IMR-90 (cell line): ENCODE measurements at regions not wholly inside any gene's neighbourhood (a gene's known extent, or its start where the extent isn't known, plus 50 kb on each side); places are given as distances from the start of the nearest gene placed in this dataset.
A peak's percentile ranks its signal among the peaks of the same experiment; 100 is the strongest.

Experiments
- ATAC-seq: fragments of 200-7000 bp; cut with Tn5 transposase; 2 replicates; pipeline ENCODE4 v1.9.1; 2020; ENCODE audit warnings: low read depth, mild to moderate bottlenecking, moderate library complexity
- BruUV-seq: library from RNA; stranded (reverse); fragments of 400-500 nt; replicated peaks from 2 replicates; lab custom pipeline; 2021; lab: Mats Ljungman, UMichigan
- CTCF ChIA-PET: fragments of 300-600 bp; formaldehyde crosslinking; extraction: SDS; loops from one replicate; lab custom pipeline; 2021; ENCODE audit warnings: antibody characterized with exemption; lab: Yijun Ruan, JAX
- POLR2A ChIA-PET: fragments of 300-600 bp; sonication (Branson Sonifier 250); formaldehyde crosslinking; loops from one replicate; lab custom pipeline; 2022; ENCODE audit warnings: antibody characterized with exemption; ENCODE audit not compliant: unreplicated experiment; lab: Charles Lee
- DNase-seq: peaks from one replicate; pipeline ENCODE4 v3.0.0; 2013
- H2AFZ ChIP-seq: replicated peaks from 2 replicates; pipeline ENCODE3; 2013; ENCODE audit warnings: low read length, mild to moderate bottlenecking; ENCODE audit not compliant: poor library complexity
- H2AK5ac ChIP-seq: 2 replicates; pipeline ENCODE4 v1.6.1; 2013; ENCODE audit warnings: low read depth, low read length, inconsistent platforms
- H2AK9ac ChIP-seq: replicated peaks from 2 replicates; pipeline ENCODE3; 2013; ENCODE audit warnings: mild to moderate bottlenecking, low read depth, low read length, moderate library complexity; ENCODE audit not compliant: poor library complexity
- H2BK120ac ChIP-seq: 2 replicates; pipeline ENCODE4 v1.6.1; 2013; ENCODE audit warnings: low read depth, low read length, inconsistent platforms
- H2BK15ac ChIP-seq: 3 replicates; pipeline ENCODE4 v1.6.1; 2013; ENCODE audit warnings: low read depth, low read length, inconsistent platforms
- H2BK20ac ChIP-seq: 2 replicates; pipeline ENCODE4 v1.6.1; 2013; ENCODE audit warnings: low read depth, mild to moderate bottlenecking, inconsistent platforms, low read length, moderate library complexity
- H2BK5ac ChIP-seq: 2 replicates; pipeline ENCODE4 v1.6.1; 2013; ENCODE audit warnings: mild to moderate bottlenecking, low read depth, low read length, inconsistent platforms; ENCODE audit not compliant: poor library complexity, severe bottlenecking
- H3K14ac ChIP-seq: replicated peaks from 2 replicates; pipeline ENCODE4 v1.6.1; 2013; ENCODE audit warnings: low read depth, low read length, inconsistent platforms
- H3K18ac ChIP-seq: 2 replicates; pipeline ENCODE4 v1.6.1; 2013; ENCODE audit warnings: low read depth, low read length, control low read depth
- H3K23ac ChIP-seq: 2 replicates; pipeline ENCODE4 v1.6.1; 2013; ENCODE audit warnings: low read depth, low read length, inconsistent platforms
- H3K27ac ChIP-seq: 2 replicates; pipeline ENCODE4 v1.5.1; 2013; ENCODE audit warnings: mild to moderate bottlenecking, control low read depth, low read length; ENCODE audit not compliant: insufficient read depth
- H3K27me3 ChIP-seq: 2 replicates; pipeline ENCODE4 v1.6.1; 2013; ENCODE audit warnings: low read length; ENCODE audit not compliant: control insufficient read depth, insufficient read depth
- H3K36me3 ChIP-seq: 2 replicates; pipeline ENCODE4 v1.6.1; 2013; ENCODE audit warnings: low read length, mixed read lengths; ENCODE audit not compliant: control insufficient read depth, insufficient read depth
- H3K4ac ChIP-seq: 2 replicates; pipeline ENCODE4 v1.6.1; 2013; ENCODE audit warnings: low read depth, low read length, inconsistent platforms
- H3K4me1 ChIP-seq: 2 replicates; pipeline ENCODE4 v1.6.1; 2013; ENCODE audit warnings: low read length, mixed read lengths; ENCODE audit not compliant: control insufficient read depth, insufficient read depth
- H3K4me2 ChIP-seq: 2 replicates; pipeline ENCODE4 v1.6.1; 2013; ENCODE audit warnings: low read depth, mild to moderate bottlenecking, control low read depth, low read length, moderate library complexity
- H3K4me3 ChIP-seq: 2 replicates; pipeline ENCODE4 v1.5.1; 2013; ENCODE audit warnings: low read depth, mild to moderate bottlenecking, control low read depth, low read length, moderate library complexity; ENCODE audit not compliant: insufficient read depth
- H3K56ac ChIP-seq: 2 replicates; pipeline ENCODE4 v1.6.1; 2013; ENCODE audit warnings: low read length, inconsistent platforms; ENCODE audit not compliant: insufficient read depth; ENCODE audit errors: extremely low read depth
- H3K79me1 ChIP-seq, 2 experiments: 2 replicates each; pipeline ENCODE4 v1.6.1; 2013; ENCODE audit warnings: low read length in 2 of 2, inconsistent platforms in 1 of 2, low read depth in 1 of 2
- H3K9ac ChIP-seq: 2 replicates; pipeline ENCODE4 v1.6.1; 2013; ENCODE audit warnings: low read depth, low read length, control low read depth
- H3K9me1 ChIP-seq: 2 replicates; pipeline ENCODE4 v1.6.1; 2013; ENCODE audit warnings: low read length, inconsistent platforms; ENCODE audit not compliant: insufficient read depth
- H3K9me3 ChIP-seq: 2 replicates; pipeline ENCODE4 v1.6.1; 2013; ENCODE audit warnings: low read length; ENCODE audit not compliant: control insufficient read depth, insufficient read depth
- H4K20me1 ChIP-seq: 2 replicates; pipeline ENCODE4 v1.6.1; 2013; ENCODE audit warnings: low read length, inconsistent platforms; ENCODE audit not compliant: insufficient read depth
- H4K5ac ChIP-seq: 2 replicates; pipeline ENCODE4 v1.6.1; 2013; ENCODE audit warnings: mild to moderate bottlenecking, low read depth, low read length, control low read depth
- H4K8ac ChIP-seq, 2 experiments: 2 replicates each; pipeline ENCODE4 v1.6.1; 2013; ENCODE audit warnings: low read depth in 2 of 2, low read length in 2 of 2, control low read depth in 1 of 2, inconsistent platforms in 1 of 2
- H4K91ac ChIP-seq: 2 replicates; pipeline ENCODE4 v1.6.1; 2013; ENCODE audit warnings: low read depth, low read length, inconsistent platforms; ENCODE audit not compliant: insufficient read depth
- BHLHE40 ChIP-seq: fragments of 150-350 bp; IDR thresholded peaks from 2 replicates; pipeline ENCODE4 v1.6.1; 2016; ENCODE audit warnings: mild to moderate bottlenecking, low read depth, low read length
- CEBPB ChIP-seq: IDR thresholded peaks from 2 replicates; pipeline ENCODE4 v1.6.1; 2012; ENCODE audit warnings: low read depth, low read length, improper control_type of control experiment
- CHD1 ChIP-seq: IDR thresholded peaks from 2 replicates; pipeline ENCODE4 v1.6.1; 2012; ENCODE audit warnings: low read depth, low read length, improper control_type of control experiment
- FOS ChIP-seq: fragments of 150-350 bp; IDR thresholded peaks from 2 replicates; pipeline ENCODE4 v1.6.1; 2016; ENCODE audit warnings: low read depth, low read length
- MAFK ChIP-seq: IDR thresholded peaks from 2 replicates; pipeline ENCODE4 v1.6.1; 2012; ENCODE audit warnings: low read depth, low read length, improper control_type of control experiment
- MAZ ChIP-seq: IDR thresholded peaks from 2 replicates; pipeline ENCODE4 v1.6.1; 2012; ENCODE audit warnings: low read depth, mild to moderate bottlenecking, low read length, improper control_type of control experiment, moderate library complexity, borderline replicate concordance
- MXI1 ChIP-seq: IDR thresholded peaks from 2 replicates; pipeline ENCODE4 v1.6.1; 2012; ENCODE audit warnings: low read depth, mild to moderate bottlenecking, low read length, moderate library complexity, borderline replicate concordance
- NFE2L2 ChIP-seq: fragments of 150-350 bp; IDR thresholded peaks from 2 replicates; pipeline ENCODE4 v1.6.1; 2016; ENCODE audit warnings: low read depth, mild to moderate bottlenecking, low read length
- POLR2A ChIP-seq: IDR thresholded peaks from 2 replicates; pipeline ENCODE4 v1.6.1; 2012; ENCODE audit warnings: mild to moderate bottlenecking, low read depth, low read length
- RAD21 ChIP-seq: IDR thresholded peaks from 2 replicates; pipeline ENCODE4 v1.6.1; 2012; ENCODE audit warnings: low read length, improper control_type of control experiment
- RCOR1 ChIP-seq: IDR thresholded peaks from 2 replicates; pipeline ENCODE4 v1.6.1; 2012; ENCODE audit warnings: mild to moderate bottlenecking, low read length, improper control_type of control experiment; ENCODE audit not compliant: insufficient replicate concordance
- RFX5 ChIP-seq: IDR thresholded peaks from 2 replicates; pipeline ENCODE4 v1.8.0; 2012; ENCODE audit warnings: low read depth, mild to moderate bottlenecking, low read length, moderate library complexity
- SMC3 ChIP-seq: fragments of 150-350 bp; IDR thresholded peaks from 2 replicates; pipeline ENCODE4 v1.6.1; 2016; ENCODE audit warnings: low read depth, mild to moderate bottlenecking, antibody characterized with exemption, low read length, moderate library complexity
- WGBS, 2 experiments: methylation state at CpG; one replicate each; pipeline versions ENCODE4 v1.1.5 to v1.1.7; 2013; ENCODE audit warnings: missing lambda C conversion rate in 2 of 2; ENCODE audit not compliant: insufficient read length in 1 of 2; ENCODE audit errors: extremely low coverage in 2 of 2; 5-methylcytosine and 5-hydroxymethylcytosine counted together
- dilution Hi-C: fragments of 300-500 bp; cut with HindIII; formaldehyde crosslinking; loops from one replicate; pipeline ENCODE4 v1.14.3; 2018; ENCODE audit warnings: low sequenced_read_pairs; ENCODE audit not compliant: unreplicated experiment
- in situ Hi-C: fragments of 300-500 bp; cut with MboI; formaldehyde crosslinking; loops from 3 replicates; pipeline ENCODE4 v1.14.3; 2019; ENCODE audit warnings: low sequenced_read_pairs, inconsistent platforms, mixed read lengths
- intact Hi-C: fragments of 100-400 bp; cut with micrococcal nuclease; formaldehyde crosslinking; loops from 2 replicates; pipeline ENCODE4 v1.10.0; 2022
- TF ChIP-seq, protein P1 (sequence below): fragments of 150-350 bp; IDR thresholded peaks from 2 replicates; pipeline ENCODE4 v1.6.1; 2016; ENCODE audit warnings: low read depth, mild to moderate bottlenecking, low read length, moderate library complexity, borderline replicate concordance
- TF ChIP-seq, protein P2 (sequence below): fragments of 150-350 bp; IDR thresholded peaks from 2 replicates; pipeline ENCODE4 v1.6.1; 2017; ENCODE audit warnings: mild to moderate bottlenecking, antibody characterized with exemption, low read length, low read depth
- TF ChIP-seq, protein P3 (sequence below): conservative IDR thresholded peaks from 2 replicates; pipeline ENCODE4 v1.5.1; 2012; ENCODE audit warnings: mild to moderate bottlenecking, low read depth, low read length, improper control_type of control experiment

DNA sequence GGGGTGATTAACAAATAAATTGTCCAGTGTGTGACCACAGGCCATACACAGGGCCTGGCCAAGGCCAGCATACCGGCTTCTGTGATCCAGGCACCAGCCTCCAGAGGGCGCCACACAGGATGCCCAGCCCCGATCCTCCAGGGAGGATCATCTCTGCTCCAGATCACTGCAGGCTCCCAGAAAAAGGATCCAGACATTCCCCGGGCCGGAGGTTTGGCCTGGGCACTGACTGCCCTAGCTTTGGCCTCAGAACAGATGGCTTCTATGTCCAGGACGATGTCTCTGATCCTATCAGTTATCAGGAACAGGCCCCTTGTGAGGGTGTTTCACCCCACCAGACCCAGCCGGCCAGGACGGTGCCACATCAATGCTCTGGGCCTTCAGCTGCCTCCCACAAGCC is 74.5 kb upstream of the LMO1 start:
- Histone ChIP-seq H3K4ac (no peak overlapping the region), H2BK20ac (no peak overlapping the region)
- dilution Hi-C loops, result no loop called here

More for the DNA sequence above, 74.5 kb upstream of the LMO1 start:
- in situ Hi-C loops, result loop anchor here (10.0 kb wide), 1 partner anchor 227 kb away; no protein-coding TSS in a partner anchor
- Histone ChIP-seq H3K4me2 (no peak overlapping the region), H3K9ac (no peak overlapping the region), H2BK15ac (no peak overlapping the region), H2BK120ac (no peak overlapping the region), H3K4me1 (no peaks in the 10 kb centered on the region), H3K27ac (no peak overlapping the region), H3K9me1 (no peaks in the 10 kb centered on the region), H4K20me1 (no peaks in the 10 kb centered on the region), H2BK5ac (no peak overlapping the region), H2AK9ac (peak overlapping the region; percentile 42), H2AFZ (peak overlapping the region; percentile 63), H3K36me3 (no peaks in the 10 kb centered on the region), H3K27me3 (peaks cover 3% of the 10 kb centered on the region; the same call in 1 of the 2 replicates), H3K14ac (no peak overlapping the region), H4K5ac (no peak overlapping the region), H3K9me3 (no peaks in the 10 kb centered on the region), H3K56ac (no peak overlapping the region), H3K4me3 (no peak overlapping the region), H4K91ac (no peak overlapping the region), H3K23ac (no peak overlapping the region), H2AK5ac (no peak overlapping the region), H3K18ac (no peak overlapping the region), H3K79me1 (no peaks in the 10 kb centered on the region), H4K8ac (no peak overlapping the region)
- 17% methylated on average over 2 of the region's 8 CpGs; no CpG with 5 or more reads in 1 of the 2 experiments for WGBS, 2 experiments
- intact Hi-C loops, result loop anchor here (2.0 kb wide), 1 partner anchor 229 kb away; no protein-coding TSS in a partner anchor
- no TSS peak for BruUV-seq
- ATAC-seq (peak; percentile 84), DNase-seq (peak; percentile 12)
- POLR2A ChIA-PET, result no interaction called here
- TF ChIP-seq CHD1 (no peak), MAZ (no peak), SMC3 (peak; percentile 40), RAD21 (peak; percentile 39), FOS (no peak), MXI1 (no peak), NFE2L2 (no peak), RFX5 (no peak), RCOR1 (no peak), CEBPB (no peak), POLR2A (no peak), BHLHE40 (no peak), MAFK (no peak)
- TF ChIP-seq, protein P1, sequence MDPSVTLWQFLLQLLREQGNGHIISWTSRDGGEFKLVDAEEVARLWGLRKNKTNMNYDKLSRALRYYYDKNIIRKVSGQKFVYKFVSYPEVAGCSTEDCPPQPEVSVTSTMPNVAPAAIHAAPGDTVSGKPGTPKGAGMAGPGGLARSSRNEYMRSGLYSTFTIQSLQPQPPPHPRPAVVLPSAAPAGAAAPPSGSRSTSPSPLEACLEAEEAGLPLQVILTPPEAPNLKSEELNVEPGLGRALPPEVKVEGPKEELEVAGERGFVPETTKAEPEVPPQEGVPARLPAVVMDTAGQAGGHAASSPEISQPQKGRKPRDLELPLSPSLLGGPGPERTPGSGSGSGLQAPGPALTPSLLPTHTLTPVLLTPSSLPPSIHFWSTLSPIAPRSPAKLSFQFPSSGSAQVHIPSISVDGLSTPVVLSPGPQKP, result no peak
- TF ChIP-seq, protein P2, sequence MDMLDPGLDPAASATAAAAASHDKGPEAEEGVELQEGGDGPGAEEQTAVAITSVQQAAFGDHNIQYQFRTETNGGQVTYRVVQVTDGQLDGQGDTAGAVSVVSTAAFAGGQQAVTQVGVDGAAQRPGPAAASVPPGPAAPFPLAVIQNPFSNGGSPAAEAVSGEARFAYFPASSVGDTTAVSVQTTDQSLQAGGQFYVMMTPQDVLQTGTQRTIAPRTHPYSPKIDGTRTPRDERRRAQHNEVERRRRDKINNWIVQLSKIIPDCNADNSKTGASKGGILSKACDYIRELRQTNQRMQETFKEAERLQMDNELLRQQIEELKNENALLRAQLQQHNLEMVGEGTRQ, result no peak
- TF ChIP-seq, protein P3, sequence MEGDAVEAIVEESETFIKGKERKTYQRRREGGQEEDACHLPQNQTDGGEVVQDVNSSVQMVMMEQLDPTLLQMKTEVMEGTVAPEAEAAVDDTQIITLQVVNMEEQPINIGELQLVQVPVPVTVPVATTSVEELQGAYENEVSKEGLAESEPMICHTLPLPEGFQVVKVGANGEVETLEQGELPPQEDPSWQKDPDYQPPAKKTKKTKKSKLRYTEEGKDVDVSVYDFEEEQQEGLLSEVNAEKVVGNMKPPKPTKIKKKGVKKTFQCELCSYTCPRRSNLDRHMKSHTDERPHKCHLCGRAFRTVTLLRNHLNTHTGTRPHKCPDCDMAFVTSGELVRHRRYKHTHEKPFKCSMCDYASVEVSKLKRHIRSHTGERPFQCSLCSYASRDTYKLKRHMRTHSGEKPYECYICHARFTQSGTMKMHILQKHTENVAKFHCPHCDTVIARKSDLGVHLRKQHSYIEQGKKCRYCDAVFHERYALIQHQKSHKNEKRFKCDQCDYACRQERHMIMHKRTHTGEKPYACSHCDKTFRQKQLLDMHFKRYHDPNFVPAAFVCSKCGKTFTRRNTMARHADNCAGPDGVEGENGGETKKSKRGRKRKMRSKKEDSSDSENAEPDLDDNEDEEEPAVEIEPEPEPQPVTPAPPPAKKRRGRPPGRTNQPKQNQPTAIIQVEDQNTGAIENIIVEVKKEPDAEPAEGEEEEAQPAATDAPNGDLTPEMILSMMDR, result peak; percentile 56
- CTCF ChIA-PET, result interaction anchor here (0.7 kb wide), 1 partner anchor 646 kb away, joined by 3 read pairs; no protein-coding TSS in a partner anchor
